Colonic mucosa (tissue), 4 donors: ENCODE measurements at regions not wholly inside any gene's neighbourhood (a gene's known extent, or its start where the extent isn't known, plus 50 kb on each side); places are given as distances from the start of the nearest gene placed in this dataset.

Source experiments
- DNase-seq: peaks from one replicate; pipeline ENCODE4 v3.0.0-alpha.2; 2020
- H3K27ac ChIP-seq: fragments of 200-600 bp; one replicate; pipeline ENCODE4 v1.8.0; 2021
- H3K27me3 ChIP-seq: fragments of 200-600 bp; one replicate; pipeline ENCODE4 v1.8.0; 2021
- H3K36me3 ChIP-seq: fragments of 200-600 bp; one replicate; pipeline ENCODE4 v1.8.0; 2021
- H3K4me1 ChIP-seq: fragments of 200-600 bp; one replicate; pipeline ENCODE4 v1.8.0; 2021; ENCODE audit warnings: mild to moderate bottlenecking
- H3K4me3 ChIP-seq: fragments of 200-600 bp; one replicate; pipeline ENCODE4 v1.8.0; 2021
- H3K9ac ChIP-seq, 2 donors: one replicate each; pipeline ENCODE4 v1.7.0; 2013; ENCODE audit warnings: control low read depth in 2 of 2, low read depth in 2 of 2, low read length in 2 of 2
- H3K9me3 ChIP-seq: fragments of 200-600 bp; one replicate; pipeline ENCODE4 v1.8.0; 2021
- CTCF ChIP-seq: fragments of 200-600 bp; IDR thresholded peaks from one replicate; pipeline ENCODE4 v1.8.0; 2022; ENCODE audit warnings: antibody characterized with exemption, mild to moderate bottlenecking
- intact Hi-C: fragments of 100-400 bp; cut with DNase I; formaldehyde crosslinking; loops from one replicate; pipeline ENCODE4 v1.14.1; 2022
- donor health status: healthy.
- donor health status: DM: no; HTN: no; CAD: no.
- donor health status: DM: no; HTN: no; CAD: no.

- Histone ChIP-seq H3K36me3 (no peaks in the 10 kb centered on the region), H3K9ac (no peak overlapping the region), H3K27ac (no peak overlapping the region), H3K9me3 (no peaks in the 10 kb centered on the region), H3K27me3 (no peaks in the 10 kb centered on the region), H3K4me3 (no peak overlapping the region), H3K4me1 (no peaks in the 10 kb centered on the region)
- DNase-seq = no peak
- intact Hi-C loops = no loop called here
- no peak for TF ChIP-seq CTCF
These were observed 275.0 kb downstream of the DRD1 start for GRCh38 chr5:175168882-175169507.

DNA sequence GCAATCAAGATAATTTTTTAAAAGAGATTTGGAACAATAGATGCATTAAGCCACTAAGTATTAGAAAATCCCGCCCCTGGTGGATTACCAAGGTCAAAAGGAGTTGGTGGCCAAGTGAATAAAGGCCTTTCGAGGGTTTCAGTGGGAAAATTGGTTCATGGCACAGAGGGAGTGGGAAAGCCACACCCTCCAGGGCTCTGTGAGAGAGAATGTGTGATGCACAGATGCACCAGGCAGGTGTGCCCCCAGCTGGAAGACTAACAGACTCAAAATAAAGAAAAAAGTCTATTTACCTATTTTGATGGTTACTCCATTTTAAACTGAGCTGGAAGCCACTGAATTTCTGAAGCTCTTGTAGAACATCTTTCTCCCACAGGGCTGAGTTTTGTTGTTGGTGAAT, 278.0 kb downstream of the DRD1 start:
- no peaks in the 10 kb centered on the region for H3K36me3 ChIP-seq
- TF ChIP-seq CTCF = no peak
- no peaks in the 10 kb centered on the region for H3K9me3 ChIP-seq
- DNase-seq = no peak
- no peak overlapping the region for H3K9ac ChIP-seq
- no peak overlapping the region for H3K27ac ChIP-seq
- intact Hi-C loops = no loop called here
- no peak overlapping the region for H3K4me3 ChIP-seq
- no peaks in the 10 kb centered on the region for H3K27me3 ChIP-seq
- H3K4me1 ChIP-seq = no peaks in the 10 kb centered on the region

- Histone ChIP-seq H3K9me3 (no peaks in the 10 kb centered on the region), H3K36me3 (no peaks in the 10 kb centered on the region), H3K27me3 (no peaks in the 10 kb centered on the region), H3K27ac (no peak overlapping the region), H3K4me3 (no peak overlapping the region), H3K9ac (no peak overlapping the region), H3K4me1 (no peaks in the 10 kb centered on the region)
- intact Hi-C loops = no loop called here
- no peak for DNase-seq
- no peak for TF ChIP-seq CTCF
These were observed 280.3 kb downstream of the DRD1 start for GRCh38 chr5:175163586-175164275.

DNA sequence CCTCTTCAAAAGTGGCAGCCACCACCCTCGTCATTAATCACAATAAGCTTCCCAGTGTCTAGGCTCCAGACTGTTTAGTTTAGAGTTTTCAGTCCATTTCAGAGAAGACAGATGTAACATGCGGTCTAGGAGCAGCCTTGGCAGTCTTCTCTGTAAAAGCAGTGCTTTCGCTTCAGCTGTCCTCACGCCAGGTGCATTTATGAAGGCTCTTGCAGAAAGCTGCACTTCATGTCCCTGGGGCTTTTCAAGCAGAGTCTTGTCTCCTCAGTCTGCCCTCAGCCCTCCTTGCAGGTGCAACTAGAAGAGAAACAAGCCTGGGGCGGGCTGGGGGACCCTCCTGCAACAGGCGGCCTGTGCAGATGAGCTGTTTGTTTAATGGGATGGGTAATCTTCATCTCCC, 281.9 kb downstream of the DRD1 start:
- Histone ChIP-seq H3K4me1 (no peaks in the 10 kb centered on the region), H3K27me3 (no peaks in the 10 kb centered on the region), H3K36me3 (no peaks in the 10 kb centered on the region), H3K27ac (no peak overlapping the region), H3K4me3 (no peak overlapping the region), H3K9ac (no peak overlapping the region), H3K9me3 (no peaks in the 10 kb centered on the region)
- DNase-seq = no peak
- intact Hi-C loops = no loop called here
- no peak for TF ChIP-seq CTCF

DNA sequence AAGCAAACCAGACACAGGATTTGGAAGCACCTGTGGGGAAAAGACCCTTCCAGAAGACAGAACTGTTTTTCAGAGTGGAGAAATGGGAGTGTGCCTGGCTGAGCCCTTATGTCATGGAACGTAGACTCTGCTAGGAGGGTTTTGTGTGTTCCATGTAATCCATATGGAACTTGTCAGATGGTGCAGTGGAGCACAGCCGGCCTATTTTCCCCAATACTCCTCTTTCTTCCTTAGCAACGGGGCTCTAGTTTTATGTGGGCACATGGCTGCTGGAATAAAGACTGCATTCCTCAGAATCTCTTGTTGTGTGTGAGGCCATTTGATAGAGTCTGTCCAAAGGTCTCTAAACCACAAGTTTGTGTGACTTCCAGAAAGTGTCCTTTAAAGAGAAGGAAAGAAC, 284.0 kb downstream of the DRD1 start:
- no peak for TF ChIP-seq CTCF
- DNase-seq = no peak
- Histone ChIP-seq H3K36me3 (no peaks in the 10 kb centered on the region), H3K27ac (no peak overlapping the region), H3K9me3 (no peaks in the 10 kb centered on the region), H3K4me3 (no peak overlapping the region), H3K27me3 (no peaks in the 10 kb centered on the region), H3K4me1 (no peaks in the 10 kb centered on the region), H3K9ac (no peak overlapping the region)
- intact Hi-C loops = no loop called here
